H9 (cell line): ENCODE measurements at regions not wholly inside any gene's neighbourhood (a gene's known extent, or its start where the extent isn't known, plus 50 kb on each side); places are given as distances from the start of the nearest gene placed in this dataset.

ENCODE experiments used
- DNase-seq: peaks from one replicate; pipeline ENCODE4 v3.0.0-alpha.2; 2017
- H2AFZ ChIP-seq: one replicate; pipeline ENCODE4 v1.6.1; 2013; ENCODE audit warnings: mild to moderate bottlenecking, low read length, control low read depth, moderate library complexity
- H2AK5ac ChIP-seq: 2 replicates; pipeline ENCODE4 v1.6.1; 2013; ENCODE audit warnings: low read length, control low read depth, mixed read lengths; ENCODE audit not compliant: insufficient read length
- H2BK120ac ChIP-seq: one replicate; pipeline ENCODE4 v1.6.1; 2013; ENCODE audit warnings: low read depth, mild to moderate bottlenecking, low read length, control low read depth, inconsistent platforms; ENCODE audit not compliant: poor library complexity, severe bottlenecking
- H2BK12ac ChIP-seq: 2 replicates; pipeline ENCODE4 v1.6.1; 2013; ENCODE audit warnings: low read length, control low read depth, mixed read lengths, low read depth; ENCODE audit not compliant: insufficient read length
- H2BK15ac ChIP-seq: 2 replicates; pipeline ENCODE4 v1.6.1; 2013; ENCODE audit warnings: low read depth, low read length, control low read depth
- H2BK20ac ChIP-seq: one replicate; pipeline ENCODE4 v1.6.1; 2013; ENCODE audit warnings: low read depth, mild to moderate bottlenecking, low read length, control low read depth, inconsistent platforms; ENCODE audit not compliant: poor library complexity, severe bottlenecking
- H2BK5ac ChIP-seq: 2 replicates; pipeline ENCODE4 v1.6.1; 2013; ENCODE audit warnings: low read length, control low read depth, mixed read lengths; ENCODE audit not compliant: insufficient read length
- H3K14ac ChIP-seq: 2 replicates; pipeline ENCODE4 v1.6.1; 2013; ENCODE audit warnings: low read length, control low read depth; ENCODE audit not compliant: insufficient read depth
- H3K18ac ChIP-seq: 2 replicates; pipeline ENCODE4 v1.6.1; 2013; ENCODE audit warnings: low read depth, mild to moderate bottlenecking, mixed read lengths, low read length, control low read depth; ENCODE audit not compliant: insufficient read length
- H3K23ac ChIP-seq: 2 replicates; pipeline ENCODE4 v1.6.1; 2013; ENCODE audit warnings: low read length, control low read depth, mixed read lengths, low read depth; ENCODE audit not compliant: insufficient read length
- H3K23me2 ChIP-seq: 2 replicates; pipeline ENCODE4 v1.6.1; 2013; ENCODE audit warnings: low read depth, mild to moderate bottlenecking, mixed read lengths, low read length, control low read depth; ENCODE audit not compliant: insufficient read length, poor library complexity, severe bottlenecking
- H3K27ac ChIP-seq: 2 replicates; pipeline ENCODE4 v1.5.1; 2013; ENCODE audit warnings: low read length, control low read depth, mixed read lengths, low read depth; ENCODE audit not compliant: insufficient read length
- H3K27me3 ChIP-seq: 2 replicates; pipeline ENCODE4 v1.6.1; 2013; ENCODE audit warnings: low read length, control low read depth, inconsistent platforms; ENCODE audit not compliant: insufficient read depth
- H3K4ac ChIP-seq: 2 replicates; pipeline ENCODE4 v1.6.1; 2013; ENCODE audit warnings: low read depth, mild to moderate bottlenecking, control low read depth, inconsistent platforms, low read length, moderate library complexity
- H3K4me1 ChIP-seq: 2 replicates; pipeline ENCODE4 v1.6.1; 2013; ENCODE audit warnings: low read length, control low read depth, inconsistent platforms; ENCODE audit not compliant: insufficient read depth
- H3K4me2 ChIP-seq: 2 replicates; pipeline ENCODE4 v1.6.1; 2013; ENCODE audit warnings: low read length, control low read depth, mixed read lengths; ENCODE audit not compliant: insufficient read length, insufficient read depth
- H3K56ac ChIP-seq: 2 replicates; pipeline ENCODE4 v1.6.1; 2013; ENCODE audit warnings: low read depth, mild to moderate bottlenecking, mixed read lengths, low read length, control low read depth; ENCODE audit not compliant: insufficient read length
- H3K79me1 ChIP-seq: 2 replicates; pipeline ENCODE4 v1.6.1; 2013; ENCODE audit warnings: low read depth, mild to moderate bottlenecking, moderate library complexity, low read length, control low read depth, inconsistent platforms; ENCODE audit not compliant: insufficient read depth, poor library complexity, severe bottlenecking
- H3K79me2 ChIP-seq: 2 replicates; pipeline ENCODE4 v1.6.1; 2013; ENCODE audit warnings: low read length, control low read depth, inconsistent platforms; ENCODE audit not compliant: insufficient read depth
- H3K9ac ChIP-seq: 2 replicates; pipeline ENCODE4 v1.6.1; 2013; ENCODE audit warnings: low read length, control low read depth, mixed read lengths; ENCODE audit not compliant: insufficient read length; ENCODE audit errors: extremely low read depth
- H3K9me3 ChIP-seq: one replicate; pipeline ENCODE4 v1.6.1; 2013; ENCODE audit warnings: low read depth, low read length, inconsistent platforms; ENCODE audit not compliant: control insufficient read depth
- H3T11ph ChIP-seq: one replicate; pipeline ENCODE4 v1.6.1; 2013; ENCODE audit warnings: mild to moderate bottlenecking, low read length, control low read depth, inconsistent platforms
- H4K20me1 ChIP-seq: one replicate; pipeline ENCODE4 v1.6.1; 2013; ENCODE audit not compliant: control insufficient read depth, insufficient read length, insufficient read depth
- H4K5ac ChIP-seq: 2 replicates; pipeline ENCODE4 v1.6.1; 2013; ENCODE audit warnings: low read depth, mild to moderate bottlenecking, mixed read lengths, low read length, control low read depth; ENCODE audit not compliant: insufficient read length
- H4K8ac ChIP-seq: replicated peaks from 2 replicates; pipeline ENCODE4 v1.6.1; 2013; ENCODE audit warnings: low read length, control low read depth, mixed read lengths, low read depth; ENCODE audit not compliant: insufficient read length
- H4K91ac ChIP-seq: 2 replicates; pipeline ENCODE4 v1.6.1; 2013; ENCODE audit warnings: low read depth, mild to moderate bottlenecking, moderate library complexity, mixed read lengths, low read length, control low read depth; ENCODE audit not compliant: insufficient read length
- H3K27ac Mint-ChIP-seq, 3 experiments: 2 replicates in 2 of 3; 3 replicates in 1 of 3; pipeline ENCODE4 v1.8.0; 2020 to 2021; ENCODE audit warnings: mixed read lengths in 3 of 3, mild to moderate bottlenecking in 1 of 3, moderate library complexity in 1 of 3
- H3K27me3 Mint-ChIP-seq: 2 replicates; pipeline ENCODE4 v1.8.0; 2021; ENCODE audit warnings: low read depth, mild to moderate bottlenecking, moderate library complexity, mixed read lengths
- H3K36me3 Mint-ChIP-seq, 3 experiments: 2 replicates in 2 of 3; 3 replicates in 1 of 3; pipeline ENCODE4 v1.8.0; 2020 to 2021; ENCODE audit warnings: low read depth in 3 of 3, mixed read lengths in 3 of 3; ENCODE audit not compliant: insufficient read depth in 1 of 3
- H3K4me1 Mint-ChIP-seq, 2 experiments: 2 replicates each; pipeline ENCODE4 v1.8.0; 2020; ENCODE audit warnings: mixed read lengths in 2 of 2
- H3K4me3 Mint-ChIP-seq, 2 experiments: 2 replicates in 1 of 2; 3 replicates in 1 of 2; pipeline ENCODE4 v1.8.0; 2020 to 2021; ENCODE audit warnings: mild to moderate bottlenecking in 2 of 2, mixed read lengths in 2 of 2, moderate library complexity in 1 of 2
- H3K9me3 Mint-ChIP-seq, 2 experiments: 2 replicates in 1 of 2; 3 replicates in 1 of 2; pipeline ENCODE4 v1.8.0; 2020; ENCODE audit warnings: mild to moderate bottlenecking in 2 of 2, mixed read lengths in 2 of 2, moderate library complexity in 1 of 2
- CTCF ChIP-seq: fragments of 200-600 bp; sonication (generic); conservative IDR thresholded peaks from 3 replicates; pipeline ENCODE4 v1.8.0; 2021; ENCODE audit warnings: antibody characterized with exemption, mild to moderate bottlenecking
- WGBS: extraction: QIAGEN DNeasy Blood & Tissue Kit; methylation state at CpG from one replicate; pipeline ENCODE4 v1.1.7; 2013; ENCODE audit warnings: missing lambda C conversion rate, low lambda C conversion rate, mixed read lengths; ENCODE audit not compliant: insufficient read length; ENCODE audit errors: extremely low coverage; 5-methylcytosine and 5-hydroxymethylcytosine counted together

GRCh38 chr10:3588346-3588745, 196.7 kb downstream of the KLF6 start:
- Mint-ChIP-seq H3K4me1 (peaks cover 6 to 10% of the 10 kb centered on the region in 2 experiments; a peak in 3 of 4 replicates), H3K9me3 (no peaks in the 10 kb centered on the region; a peak in 1 of 5 replicates), H3K27ac (no peak overlapping the region), H3K27me3 (no peaks in the 10 kb centered on the region), H3K4me3 (no peak overlapping the region), H3K36me3 (no peaks in the 10 kb centered on the region)
- TF ChIP-seq CTCF = no peak
- H3K23me2 ChIP-seq = no peaks in the 10 kb centered on the region
- no peaks in the 10 kb centered on the region for H3K27me3 ChIP-seq
- H4K5ac ChIP-seq = no peak overlapping the region
- no peak overlapping the region for H2BK5ac ChIP-seq
- H2BK20ac ChIP-seq = no peak overlapping the region
- H2BK120ac ChIP-seq = no peak overlapping the region
- no CpG with 5 or more reads among the region's 7 CpGs for WGBS
- no peak overlapping the region for H4K91ac ChIP-seq
- H4K8ac ChIP-seq = no peak overlapping the region
- no peak for DNase-seq
- no peak overlapping the region for H3K18ac ChIP-seq
- no peak overlapping the region for H3K56ac ChIP-seq
- no peaks in the 10 kb centered on the region for H3K79me2 ChIP-seq
- no peak overlapping the region for H3K14ac ChIP-seq
- H2AFZ ChIP-seq = no peak overlapping the region
- H2BK12ac ChIP-seq = no peak overlapping the region
- no peak overlapping the region for H3K4me2 ChIP-seq
- H3K9ac ChIP-seq = no peak overlapping the region
- no peaks in the 10 kb centered on the region for H4K20me1 ChIP-seq
- no peak overlapping the region for H3K4ac ChIP-seq
- H2BK15ac ChIP-seq = no peak overlapping the region
- no peak overlapping the region for H3K23ac ChIP-seq
- H3K9me3 ChIP-seq = no peaks in the 10 kb centered on the region
- no peak overlapping the region for H3T11ph ChIP-seq
- H3K4me1 ChIP-seq = no peaks in the 10 kb centered on the region
- no peak overlapping the region for H2AK5ac ChIP-seq
- H3K79me1 ChIP-seq = no peaks in the 10 kb centered on the region
- no peak overlapping the region for H3K27ac ChIP-seq
